Erythroblast (primary cell): ENCODE measurements at regions not wholly inside any gene's neighbourhood (a gene's known extent, or its start where the extent isn't known, plus 50 kb on each side); places are given as distances from the start of the nearest gene placed in this dataset.

Experiments used
- GATA1 ChIP-seq: IDR thresholded peaks from 2 replicates; pipeline ENCODE4 v1.6.1; 2011; ENCODE audit warnings: low read depth, mild to moderate bottlenecking, control low read depth, low read length, moderate library complexity
- POLR2A ChIP-seq: IDR thresholded peaks from 2 replicates; pipeline ENCODE4 v1.6.1; 2011; ENCODE audit warnings: mild to moderate bottlenecking, low read length

DNA sequence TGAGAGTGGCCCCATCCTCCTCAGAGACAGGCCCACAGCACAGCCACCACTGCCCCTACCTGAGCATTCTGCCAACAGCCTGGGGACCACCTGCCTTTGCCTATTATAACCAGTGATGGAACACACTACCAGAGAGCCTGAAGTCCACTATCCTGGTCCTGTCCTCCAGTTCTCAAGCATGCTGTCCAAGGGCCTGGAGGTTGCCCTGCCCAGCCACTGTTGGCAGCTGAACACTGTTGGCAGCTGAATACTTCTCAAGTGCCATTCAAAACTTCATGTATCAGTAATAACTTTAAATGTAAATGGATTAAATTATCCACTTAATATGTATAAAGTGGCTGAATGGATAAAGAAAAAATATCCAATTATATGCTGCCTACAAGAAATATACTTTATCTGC lies 194.3 kb upstream of the JADE1 start:
- TF ChIP-seq POLR2A, result no peak
- no peak for TF ChIP-seq GATA1
